ENCODE measurements at regions not wholly inside any gene's neighbourhood (a gene's known extent, or its start where the extent isn't known, plus 50 kb on each side); places are given as distances from the start of the nearest gene placed in this dataset.

DNA sequence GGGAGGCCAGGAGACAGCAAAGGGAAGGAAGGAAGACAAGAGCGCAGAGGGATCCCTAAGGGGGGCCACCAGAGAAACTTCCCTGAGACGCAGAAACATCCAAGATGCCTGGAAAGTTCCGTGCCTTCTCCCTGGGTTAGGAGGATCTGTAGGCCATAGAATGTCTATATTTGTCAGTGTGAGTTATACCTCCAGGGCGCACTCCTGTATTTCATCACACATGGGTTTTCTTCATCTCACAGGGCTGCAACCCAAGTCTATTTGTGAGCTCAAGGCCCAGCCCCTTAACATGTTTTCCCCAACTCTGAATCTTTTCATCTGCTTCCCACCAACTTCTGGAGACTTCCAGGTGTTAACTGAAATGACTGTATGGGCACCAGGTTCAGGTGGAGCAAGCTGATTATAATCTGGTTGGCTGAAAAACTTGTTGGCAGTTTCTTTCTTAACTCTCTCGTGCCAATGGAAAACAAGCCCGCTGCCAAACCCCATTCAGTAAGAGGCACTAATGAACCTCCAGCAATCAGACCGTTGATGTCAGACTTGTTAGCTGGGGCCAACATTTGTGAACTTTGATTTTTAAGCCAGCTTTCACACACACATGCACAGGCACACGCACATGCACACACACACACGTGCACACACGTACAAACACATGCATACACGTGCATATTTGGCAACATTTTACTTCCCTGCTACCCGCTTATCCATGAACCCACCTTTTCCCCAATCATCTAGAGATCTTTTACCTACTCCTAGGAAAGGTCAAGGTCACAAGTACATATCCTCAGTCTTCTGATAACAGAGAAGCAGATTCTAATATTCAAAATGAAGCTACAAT is 247.5 kb upstream of the GMDS start:
- TF ChIP-seq ZNF430 (CRISPR knock-in tag; IDR thresholded peaks at IDR 0.05), result no peak
- TF ChIP-seq, protein P1, sequence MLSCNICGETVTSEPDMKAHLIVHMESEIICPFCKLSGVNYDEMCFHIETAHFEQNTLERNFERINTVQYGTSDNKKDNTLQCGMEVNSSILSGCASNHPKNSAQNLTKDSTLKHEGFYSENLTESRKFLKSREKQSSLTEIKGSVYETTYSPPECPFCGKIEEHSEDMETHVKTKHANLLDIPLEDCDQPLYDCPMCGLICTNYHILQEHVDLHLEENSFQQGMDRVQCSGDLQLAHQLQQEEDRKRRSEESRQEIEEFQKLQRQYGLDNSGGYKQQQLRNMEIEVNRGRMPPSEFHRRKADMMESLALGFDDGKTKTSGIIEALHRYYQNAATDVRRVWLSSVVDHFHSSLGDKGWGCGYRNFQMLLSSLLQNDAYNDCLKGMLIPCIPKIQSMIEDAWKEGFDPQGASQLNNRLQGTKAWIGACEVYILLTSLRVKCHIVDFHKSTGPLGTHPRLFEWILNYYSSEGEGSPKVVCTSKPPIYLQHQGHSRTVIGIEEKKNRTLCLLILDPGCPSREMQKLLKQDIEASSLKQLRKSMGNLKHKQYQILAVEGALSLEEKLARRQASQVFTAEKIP (CRISPR knock-in tag; IDR thresholded peaks at IDR 0.05; ENCODE audit: borderline replicate concordance), result no peak
- TF ChIP-seq, protein P2, sequence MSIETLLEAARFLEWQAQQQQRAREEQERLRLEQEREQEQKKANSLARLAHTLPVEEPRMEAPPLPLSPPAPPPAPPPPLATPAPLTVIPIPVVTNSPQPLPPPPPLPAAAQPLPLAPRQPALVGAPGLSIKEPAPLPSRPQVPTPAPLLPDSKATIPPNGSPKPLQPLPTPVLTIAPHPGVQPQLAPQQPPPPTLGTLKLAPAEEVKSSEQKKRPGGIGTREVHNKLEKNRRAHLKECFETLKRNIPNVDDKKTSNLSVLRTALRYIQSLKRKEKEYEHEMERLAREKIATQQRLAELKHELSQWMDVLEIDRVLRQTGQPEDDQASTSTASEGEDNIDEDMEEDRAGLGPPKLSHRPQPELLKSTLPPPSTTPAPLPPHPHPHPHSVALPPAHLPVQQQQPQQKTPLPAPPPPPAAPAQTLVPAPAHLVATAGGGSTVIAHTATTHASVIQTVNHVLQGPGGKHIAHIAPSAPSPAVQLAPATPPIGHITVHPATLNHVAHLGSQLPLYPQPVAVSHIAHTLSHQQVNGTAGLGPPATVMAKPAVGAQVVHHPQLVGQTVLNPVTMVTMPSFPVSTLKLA (IDR thresholded peaks at IDR 0.05), result peak; percentile 95
- TF ChIP-seq BRD4 (CRISPR knock-in tag; IDR thresholded peaks at IDR 0.05), result no peak
- TF ChIP-seq ZBTB20 (CRISPR knock-in tag; IDR thresholded peaks at IDR 0.05; ENCODE audit: borderline replicate concordance, low read depth), result no peak
- no peak for TF ChIP-seq NFATC3 (CRISPR knock-in tag; IDR thresholded peaks at IDR 0.05)
- H3K4me3 ChIP-seq (replicated peaks in 1 of 3; ENCODE audit: insufficient read depth in 1 of 3, low read depth in 2 of 3, low read length in 3 of 3), result no peak overlapping the region
- intact Hi-C loops (cut with micrococcal nuclease; ENCODE audit: unreplicated experiment) (no loop called here), in situ Hi-C loops (cut with HindIII; ENCODE audit: extremely low pct_ligation_motif_present, low pct_unique_long_range_greater_than_20kb) (no loop called here)
- BruUV-seq (replicated peaks), result no TSS peak
- no peaks in the 10 kb centered on the region for H3K36me3 ChIP-seq (replicated peaks in 1 of 2; ENCODE audit: control insufficient read depth in 1 of 2, insufficient read depth in 2 of 2, low read length in 2 of 2)
- H3K9me3 ChIP-seq (ENCODE audit: low read length), result no peaks in the 10 kb centered on the region
- H3K27ac ChIP-seq (ENCODE audit: extremely low read length, insufficient read depth, low read length), result no peak overlapping the region
- ChIA-PET POLR2A (no interaction called here), CTCF (ENCODE audit: low intra/inter-chr PET ratio, low total read pairs) (no interaction called here)
- H3K4me2 ChIP-seq (ENCODE audit: low read depth, low read length), result no peak overlapping the region
- WGBS (ENCODE audit: low lambda C conversion rate), result 64% methylated on average over 12 of the region's 12 CpGs
- H3K9ac ChIP-seq (ENCODE audit: insufficient read depth, low read depth, low read length), result no peak overlapping the region
- FAIRE-seq (no peak), DNase-seq (ENCODE audit: low spot score) (no peak), ATAC-seq (no peak)
- H4K20me1 ChIP-seq (ENCODE audit: insufficient read depth, low read length), result no peaks in the 10 kb centered on the region
- H3K79me2 ChIP-seq (ENCODE audit: insufficient read depth, low read length), result no peaks in the 10 kb centered on the region
- no peaks in the 10 kb centered on the region for H3K27me3 ChIP-seq (ENCODE audit: control insufficient read depth in 1 of 2, insufficient read depth in 2 of 2, low read length in 2 of 2)
- no peaks in the 10 kb centered on the region for H3K4me1 ChIP-seq (ENCODE audit: insufficient read depth, low read length)
- no peak overlapping the region for H2AFZ ChIP-seq (ENCODE audit: low read length)
